GM23338 (cell line): ENCODE measurements at regions not wholly inside any gene's neighbourhood (a gene's known extent, or its start where the extent isn't known, plus 50 kb on each side); places are given as distances from the start of the nearest gene placed in this dataset.

Experiments used
- JUNB ChIP-seq: IDR thresholded peaks from one replicate; pipeline ENCODE4 v1.6.1; 2016; ENCODE audit warnings: antibody characterized with exemption; ENCODE audit not compliant: unreplicated experiment
- NANOG ChIP-seq: IDR thresholded peaks from 2 replicates; pipeline ENCODE4 v1.6.1; 2016; ENCODE audit warnings: antibody characterized with exemption, borderline replicate concordance
- ZNF331 ChIP-seq: fragments of 250-450 bp; sonication (Bioruptor Pico); IDR thresholded peaks from 2 replicates; pipeline ENCODE4 v1.5.0; 2020; ENCODE audit warnings: low read depth, mild to moderate bottlenecking, moderate library complexity
- TF ChIP-seq, protein P1 (sequence below): fragments of 250-450 bp; sonication (Bioruptor Pico); IDR thresholded peaks from 2 replicates; pipeline ENCODE4 v1.5.0; 2020; ENCODE audit warnings: mild to moderate bottlenecking, moderate library complexity
- TF ChIP-seq, protein P2 (sequence below): IDR thresholded peaks from one replicate; pipeline ENCODE4 v1.6.1; 2018; ENCODE audit warnings: antibody characterized with exemption; ENCODE audit not compliant: unreplicated experiment
- TF ChIP-seq, protein P3 (sequence below): IDR thresholded peaks from 2 replicates; pipeline ENCODE4 v1.6.1; 2016; ENCODE audit warnings: antibody characterized with exemption

DNA sequence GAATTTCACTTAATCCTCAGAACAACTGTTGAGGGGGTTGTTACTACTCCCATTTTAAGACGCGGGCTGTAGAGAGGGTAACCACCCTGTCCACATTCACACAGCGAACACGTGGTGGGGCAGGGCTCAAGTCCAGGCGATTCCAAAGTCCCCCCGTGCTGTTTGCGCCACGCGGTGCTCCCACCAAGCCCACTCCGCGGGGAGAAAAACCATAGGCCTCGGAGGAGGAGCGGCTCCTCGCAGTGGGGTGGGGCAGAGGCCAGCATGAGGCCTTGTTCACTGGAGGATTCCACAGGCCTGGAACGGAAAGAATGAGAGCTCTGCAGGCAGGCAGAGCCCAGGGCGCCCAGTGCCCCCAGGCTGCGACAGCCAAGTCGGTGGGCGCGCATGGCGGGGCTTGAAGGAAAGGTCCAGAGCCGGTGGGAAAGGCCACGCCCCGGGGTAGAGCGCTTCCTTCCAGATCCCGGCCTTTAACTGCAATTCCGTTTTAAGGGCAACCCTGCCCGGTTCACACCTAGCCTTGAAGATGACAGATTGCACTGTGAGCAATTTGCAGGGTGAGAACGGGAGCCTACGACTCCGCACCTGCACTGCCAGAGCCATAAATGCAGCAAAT, 161.8 kb upstream of the TBL1XR1 start (continued):
- TF ChIP-seq, protein P1, sequence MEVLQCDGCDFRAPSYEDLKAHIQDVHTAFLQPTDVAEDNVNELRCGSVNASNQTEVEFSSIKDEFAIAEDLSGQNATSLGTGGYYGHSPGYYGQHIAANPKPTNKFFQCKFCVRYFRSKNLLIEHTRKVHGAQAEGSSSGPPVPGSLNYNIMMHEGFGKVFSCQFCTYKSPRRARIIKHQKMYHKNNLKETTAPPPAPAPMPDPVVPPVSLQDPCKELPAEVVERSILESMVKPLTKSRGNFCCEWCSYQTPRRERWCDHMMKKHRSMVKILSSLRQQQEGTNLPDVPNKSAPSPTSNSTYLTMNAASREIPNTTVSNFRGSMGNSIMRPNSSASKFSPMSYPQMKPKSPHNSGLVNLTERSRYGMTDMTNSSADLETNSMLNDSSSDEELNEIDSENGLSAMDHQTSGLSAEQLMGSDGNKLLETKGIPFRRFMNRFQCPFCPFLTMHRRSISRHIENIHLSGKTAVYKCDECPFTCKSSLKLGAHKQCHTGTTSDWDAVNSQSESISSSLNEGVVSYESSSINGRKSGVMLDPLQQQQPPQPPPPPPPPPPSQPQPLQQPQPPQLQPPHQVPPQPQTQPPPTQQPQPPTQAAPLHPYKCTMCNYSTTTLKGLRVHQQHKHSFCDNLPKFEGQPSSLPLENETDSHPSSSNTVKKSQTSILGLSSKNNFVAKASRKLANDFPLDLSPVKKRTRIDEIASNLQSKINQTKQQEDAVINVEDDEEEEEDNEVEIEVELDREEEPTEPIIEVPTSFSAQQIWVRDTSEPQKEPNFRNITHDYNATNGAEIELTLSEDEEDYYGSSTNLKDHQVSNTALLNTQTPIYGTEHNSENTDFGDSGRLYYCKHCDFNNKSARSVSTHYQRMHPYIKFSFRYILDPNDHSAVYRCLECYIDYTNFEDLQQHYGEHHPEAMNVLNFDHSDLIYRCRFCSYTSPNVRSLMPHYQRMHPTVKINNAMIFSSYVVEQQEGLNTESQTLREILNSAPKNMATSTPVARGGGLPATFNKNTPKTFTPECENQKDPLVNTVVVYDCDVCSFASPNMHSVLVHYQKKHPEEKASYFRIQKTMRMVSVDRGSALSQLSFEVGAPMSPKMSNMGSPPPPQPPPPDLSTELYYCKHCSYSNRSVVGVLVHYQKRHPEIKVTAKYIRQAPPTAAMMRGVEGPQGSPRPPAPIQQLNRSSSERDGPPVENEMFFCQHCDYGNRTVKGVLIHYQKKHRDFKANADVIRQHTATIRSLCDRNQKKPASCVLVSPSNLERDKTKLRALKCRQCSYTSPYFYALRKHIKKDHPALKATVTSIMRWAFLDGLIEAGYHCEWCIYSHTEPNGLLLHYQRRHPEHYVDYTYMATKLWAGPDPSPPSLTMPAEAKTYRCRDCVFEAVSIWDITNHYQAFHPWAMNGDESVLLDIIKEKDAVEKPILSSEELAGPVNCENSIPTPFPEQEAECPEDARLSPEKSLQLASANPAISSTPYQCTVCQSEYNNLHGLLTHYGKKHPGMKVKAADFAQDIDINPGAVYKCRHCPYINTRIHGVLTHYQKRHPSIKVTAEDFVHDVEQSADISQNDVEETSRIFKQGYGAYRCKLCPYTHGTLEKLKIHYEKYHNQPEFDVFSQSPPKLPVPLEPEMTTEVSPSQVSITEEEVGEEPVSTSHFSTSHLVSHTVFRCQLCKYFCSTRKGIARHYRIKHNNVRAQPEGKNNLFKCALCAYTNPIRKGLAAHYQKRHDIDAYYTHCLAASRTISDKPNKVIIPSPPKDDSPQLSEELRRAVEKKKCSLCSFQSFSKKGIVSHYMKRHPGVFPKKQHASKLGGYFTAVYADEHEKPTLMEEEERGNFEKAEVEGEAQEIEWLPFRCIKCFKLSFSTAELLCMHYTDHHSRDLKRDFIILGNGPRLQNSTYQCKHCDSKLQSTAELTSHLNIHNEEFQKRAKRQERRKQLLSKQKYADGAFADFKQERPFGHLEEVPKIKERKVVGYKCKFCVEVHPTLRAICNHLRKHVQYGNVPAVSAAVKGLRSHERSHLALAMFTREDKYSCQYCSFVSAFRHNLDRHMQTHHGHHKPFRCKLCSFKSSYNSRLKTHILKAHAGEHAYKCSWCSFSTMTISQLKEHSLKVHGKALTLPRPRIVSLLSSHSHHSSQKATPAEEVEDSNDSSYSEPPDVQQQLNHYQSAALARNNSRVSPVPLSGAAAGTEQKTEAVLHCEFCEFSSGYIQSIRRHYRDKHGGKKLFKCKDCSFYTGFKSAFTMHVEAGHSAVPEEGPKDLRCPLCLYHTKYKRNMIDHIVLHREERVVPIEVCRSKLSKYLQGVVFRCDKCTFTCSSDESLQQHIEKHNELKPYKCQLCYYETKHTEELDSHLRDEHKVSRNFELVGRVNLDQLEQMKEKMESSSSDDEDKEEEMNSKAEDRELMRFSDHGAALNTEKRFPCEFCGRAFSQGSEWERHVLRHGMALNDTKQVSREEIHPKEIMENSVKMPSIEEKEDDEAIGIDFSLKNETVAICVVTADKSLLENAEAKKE (CRISPR knock-in tag), result no peak
- TF ChIP-seq, protein P2, sequence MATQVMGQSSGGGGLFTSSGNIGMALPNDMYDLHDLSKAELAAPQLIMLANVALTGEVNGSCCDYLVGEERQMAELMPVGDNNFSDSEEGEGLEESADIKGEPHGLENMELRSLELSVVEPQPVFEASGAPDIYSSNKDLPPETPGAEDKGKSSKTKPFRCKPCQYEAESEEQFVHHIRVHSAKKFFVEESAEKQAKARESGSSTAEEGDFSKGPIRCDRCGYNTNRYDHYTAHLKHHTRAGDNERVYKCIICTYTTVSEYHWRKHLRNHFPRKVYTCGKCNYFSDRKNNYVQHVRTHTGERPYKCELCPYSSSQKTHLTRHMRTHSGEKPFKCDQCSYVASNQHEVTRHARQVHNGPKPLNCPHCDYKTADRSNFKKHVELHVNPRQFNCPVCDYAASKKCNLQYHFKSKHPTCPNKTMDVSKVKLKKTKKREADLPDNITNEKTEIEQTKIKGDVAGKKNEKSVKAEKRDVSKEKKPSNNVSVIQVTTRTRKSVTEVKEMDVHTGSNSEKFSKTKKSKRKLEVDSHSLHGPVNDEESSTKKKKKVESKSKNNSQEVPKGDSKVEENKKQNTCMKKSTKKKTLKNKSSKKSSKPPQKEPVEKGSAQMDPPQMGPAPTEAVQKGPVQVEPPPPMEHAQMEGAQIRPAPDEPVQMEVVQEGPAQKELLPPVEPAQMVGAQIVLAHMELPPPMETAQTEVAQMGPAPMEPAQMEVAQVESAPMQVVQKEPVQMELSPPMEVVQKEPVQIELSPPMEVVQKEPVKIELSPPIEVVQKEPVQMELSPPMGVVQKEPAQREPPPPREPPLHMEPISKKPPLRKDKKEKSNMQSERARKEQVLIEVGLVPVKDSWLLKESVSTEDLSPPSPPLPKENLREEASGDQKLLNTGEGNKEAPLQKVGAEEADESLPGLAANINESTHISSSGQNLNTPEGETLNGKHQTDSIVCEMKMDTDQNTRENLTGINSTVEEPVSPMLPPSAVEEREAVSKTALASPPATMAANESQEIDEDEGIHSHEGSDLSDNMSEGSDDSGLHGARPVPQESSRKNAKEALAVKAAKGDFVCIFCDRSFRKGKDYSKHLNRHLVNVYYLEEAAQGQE, result no peak
- TF ChIP-seq JUNB (no peak), ZNF331 (CRISPR knock-in tag) (no peak), NANOG (no peak)
- TF ChIP-seq, protein P3, sequence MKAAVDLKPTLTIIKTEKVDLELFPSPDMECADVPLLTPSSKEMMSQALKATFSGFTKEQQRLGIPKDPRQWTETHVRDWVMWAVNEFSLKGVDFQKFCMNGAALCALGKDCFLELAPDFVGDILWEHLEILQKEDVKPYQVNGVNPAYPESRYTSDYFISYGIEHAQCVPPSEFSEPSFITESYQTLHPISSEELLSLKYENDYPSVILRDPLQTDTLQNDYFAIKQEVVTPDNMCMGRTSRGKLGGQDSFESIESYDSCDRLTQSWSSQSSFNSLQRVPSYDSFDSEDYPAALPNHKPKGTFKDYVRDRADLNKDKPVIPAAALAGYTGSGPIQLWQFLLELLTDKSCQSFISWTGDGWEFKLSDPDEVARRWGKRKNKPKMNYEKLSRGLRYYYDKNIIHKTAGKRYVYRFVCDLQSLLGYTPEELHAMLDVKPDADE, result no peak
